IMR-90 (cell line): ENCODE measurements at regions not wholly inside any gene's neighbourhood (a gene's known extent, or its start where the extent isn't known, plus 50 kb on each side); places are given as distances from the start of the nearest gene placed in this dataset.

Experiments
- ATAC-seq: fragments of 200-7000 bp; cut with Tn5 transposase; 2 replicates; pipeline ENCODE4 v1.9.1; 2020; ENCODE audit warnings: low read depth, mild to moderate bottlenecking, moderate library complexity
- BruUV-seq: library from RNA; stranded (reverse); fragments of 400-500 nt; replicated peaks from 2 replicates; lab custom pipeline; 2021; lab: Mats Ljungman, UMichigan
- CTCF ChIA-PET: fragments of 300-600 bp; formaldehyde crosslinking; extraction: SDS; loops from one replicate; lab custom pipeline; 2021; ENCODE audit warnings: antibody characterized with exemption; lab: Yijun Ruan, JAX
- POLR2A ChIA-PET: fragments of 300-600 bp; sonication (Branson Sonifier 250); formaldehyde crosslinking; loops from one replicate; lab custom pipeline; 2022; ENCODE audit warnings: antibody characterized with exemption; ENCODE audit not compliant: unreplicated experiment; lab: Charles Lee
- DNase-seq: peaks from one replicate; pipeline ENCODE4 v3.0.0; 2013
- H2AFZ ChIP-seq: replicated peaks from 2 replicates; pipeline ENCODE3; 2013; ENCODE audit warnings: low read length, mild to moderate bottlenecking; ENCODE audit not compliant: poor library complexity
- H2AK5ac ChIP-seq: 2 replicates; pipeline ENCODE4 v1.6.1; 2013; ENCODE audit warnings: low read depth, low read length, inconsistent platforms
- H2AK9ac ChIP-seq: replicated peaks from 2 replicates; pipeline ENCODE3; 2013; ENCODE audit warnings: mild to moderate bottlenecking, low read depth, low read length, moderate library complexity; ENCODE audit not compliant: poor library complexity
- H2BK120ac ChIP-seq: 2 replicates; pipeline ENCODE4 v1.6.1; 2013; ENCODE audit warnings: low read depth, low read length, inconsistent platforms
- H2BK15ac ChIP-seq: 3 replicates; pipeline ENCODE4 v1.6.1; 2013; ENCODE audit warnings: low read depth, low read length, inconsistent platforms
- H2BK20ac ChIP-seq: 2 replicates; pipeline ENCODE4 v1.6.1; 2013; ENCODE audit warnings: low read depth, mild to moderate bottlenecking, inconsistent platforms, low read length, moderate library complexity
- H2BK5ac ChIP-seq: 2 replicates; pipeline ENCODE4 v1.6.1; 2013; ENCODE audit warnings: mild to moderate bottlenecking, low read depth, low read length, inconsistent platforms; ENCODE audit not compliant: poor library complexity, severe bottlenecking
- H3K14ac ChIP-seq: replicated peaks from 2 replicates; pipeline ENCODE4 v1.6.1; 2013; ENCODE audit warnings: low read depth, low read length, inconsistent platforms
- H3K18ac ChIP-seq: 2 replicates; pipeline ENCODE4 v1.6.1; 2013; ENCODE audit warnings: low read depth, low read length, control low read depth
- H3K23ac ChIP-seq: 2 replicates; pipeline ENCODE4 v1.6.1; 2013; ENCODE audit warnings: low read depth, low read length, inconsistent platforms
- H3K27ac ChIP-seq: 2 replicates; pipeline ENCODE4 v1.5.1; 2013; ENCODE audit warnings: mild to moderate bottlenecking, control low read depth, low read length; ENCODE audit not compliant: insufficient read depth
- H3K27me3 ChIP-seq: 2 replicates; pipeline ENCODE4 v1.6.1; 2013; ENCODE audit warnings: low read length; ENCODE audit not compliant: control insufficient read depth, insufficient read depth
- H3K36me3 ChIP-seq: 2 replicates; pipeline ENCODE4 v1.6.1; 2013; ENCODE audit warnings: low read length, mixed read lengths; ENCODE audit not compliant: control insufficient read depth, insufficient read depth
- H3K4ac ChIP-seq: 2 replicates; pipeline ENCODE4 v1.6.1; 2013; ENCODE audit warnings: low read depth, low read length, inconsistent platforms
- H3K4me1 ChIP-seq: 2 replicates; pipeline ENCODE4 v1.6.1; 2013; ENCODE audit warnings: low read length, mixed read lengths; ENCODE audit not compliant: control insufficient read depth, insufficient read depth
- H3K4me2 ChIP-seq: 2 replicates; pipeline ENCODE4 v1.6.1; 2013; ENCODE audit warnings: low read depth, mild to moderate bottlenecking, control low read depth, low read length, moderate library complexity
- H3K4me3 ChIP-seq: 2 replicates; pipeline ENCODE4 v1.5.1; 2013; ENCODE audit warnings: low read depth, mild to moderate bottlenecking, control low read depth, low read length, moderate library complexity; ENCODE audit not compliant: insufficient read depth
- H3K56ac ChIP-seq: 2 replicates; pipeline ENCODE4 v1.6.1; 2013; ENCODE audit warnings: low read length, inconsistent platforms; ENCODE audit not compliant: insufficient read depth; ENCODE audit errors: extremely low read depth
- H3K79me1 ChIP-seq, 2 experiments: 2 replicates each; pipeline ENCODE4 v1.6.1; 2013; ENCODE audit warnings: low read length in 2 of 2, inconsistent platforms in 1 of 2, low read depth in 1 of 2
- H3K9ac ChIP-seq: 2 replicates; pipeline ENCODE4 v1.6.1; 2013; ENCODE audit warnings: low read depth, low read length, control low read depth
- H3K9me1 ChIP-seq: 2 replicates; pipeline ENCODE4 v1.6.1; 2013; ENCODE audit warnings: low read length, inconsistent platforms; ENCODE audit not compliant: insufficient read depth
- H3K9me3 ChIP-seq: 2 replicates; pipeline ENCODE4 v1.6.1; 2013; ENCODE audit warnings: low read length; ENCODE audit not compliant: control insufficient read depth, insufficient read depth
- H4K20me1 ChIP-seq: 2 replicates; pipeline ENCODE4 v1.6.1; 2013; ENCODE audit warnings: low read length, inconsistent platforms; ENCODE audit not compliant: insufficient read depth
- H4K5ac ChIP-seq: 2 replicates; pipeline ENCODE4 v1.6.1; 2013; ENCODE audit warnings: mild to moderate bottlenecking, low read depth, low read length, control low read depth
- H4K8ac ChIP-seq, 2 experiments: 2 replicates each; pipeline ENCODE4 v1.6.1; 2013; ENCODE audit warnings: low read depth in 2 of 2, low read length in 2 of 2, control low read depth in 1 of 2, inconsistent platforms in 1 of 2
- H4K91ac ChIP-seq: 2 replicates; pipeline ENCODE4 v1.6.1; 2013; ENCODE audit warnings: low read depth, low read length, inconsistent platforms; ENCODE audit not compliant: insufficient read depth
- BHLHE40 ChIP-seq: fragments of 150-350 bp; IDR thresholded peaks from 2 replicates; pipeline ENCODE4 v1.6.1; 2016; ENCODE audit warnings: mild to moderate bottlenecking, low read depth, low read length
- CEBPB ChIP-seq: IDR thresholded peaks from 2 replicates; pipeline ENCODE4 v1.6.1; 2012; ENCODE audit warnings: low read depth, low read length, improper control_type of control experiment
- CHD1 ChIP-seq: IDR thresholded peaks from 2 replicates; pipeline ENCODE4 v1.6.1; 2012; ENCODE audit warnings: low read depth, low read length, improper control_type of control experiment
- FOS ChIP-seq: fragments of 150-350 bp; IDR thresholded peaks from 2 replicates; pipeline ENCODE4 v1.6.1; 2016; ENCODE audit warnings: low read depth, low read length
- MAFK ChIP-seq: IDR thresholded peaks from 2 replicates; pipeline ENCODE4 v1.6.1; 2012; ENCODE audit warnings: low read depth, low read length, improper control_type of control experiment
- MAZ ChIP-seq: IDR thresholded peaks from 2 replicates; pipeline ENCODE4 v1.6.1; 2012; ENCODE audit warnings: low read depth, mild to moderate bottlenecking, low read length, improper control_type of control experiment, moderate library complexity, borderline replicate concordance
- MXI1 ChIP-seq: IDR thresholded peaks from 2 replicates; pipeline ENCODE4 v1.6.1; 2012; ENCODE audit warnings: low read depth, mild to moderate bottlenecking, low read length, moderate library complexity, borderline replicate concordance
- NFE2L2 ChIP-seq: fragments of 150-350 bp; IDR thresholded peaks from 2 replicates; pipeline ENCODE4 v1.6.1; 2016; ENCODE audit warnings: low read depth, mild to moderate bottlenecking, low read length
- POLR2A ChIP-seq: IDR thresholded peaks from 2 replicates; pipeline ENCODE4 v1.6.1; 2012; ENCODE audit warnings: mild to moderate bottlenecking, low read depth, low read length
- RAD21 ChIP-seq: IDR thresholded peaks from 2 replicates; pipeline ENCODE4 v1.6.1; 2012; ENCODE audit warnings: low read length, improper control_type of control experiment
- RCOR1 ChIP-seq: IDR thresholded peaks from 2 replicates; pipeline ENCODE4 v1.6.1; 2012; ENCODE audit warnings: mild to moderate bottlenecking, low read length, improper control_type of control experiment; ENCODE audit not compliant: insufficient replicate concordance
- RFX5 ChIP-seq: IDR thresholded peaks from 2 replicates; pipeline ENCODE4 v1.8.0; 2012; ENCODE audit warnings: low read depth, mild to moderate bottlenecking, low read length, moderate library complexity
- SMC3 ChIP-seq: fragments of 150-350 bp; IDR thresholded peaks from 2 replicates; pipeline ENCODE4 v1.6.1; 2016; ENCODE audit warnings: low read depth, mild to moderate bottlenecking, antibody characterized with exemption, low read length, moderate library complexity
- WGBS, 2 experiments: methylation state at CpG; one replicate each; pipeline versions ENCODE4 v1.1.5 to v1.1.7; 2013; ENCODE audit warnings: missing lambda C conversion rate in 2 of 2; ENCODE audit not compliant: insufficient read length in 1 of 2; ENCODE audit errors: extremely low coverage in 2 of 2; 5-methylcytosine and 5-hydroxymethylcytosine counted together
- dilution Hi-C: fragments of 300-500 bp; cut with HindIII; formaldehyde crosslinking; loops from one replicate; pipeline ENCODE4 v1.14.3; 2018; ENCODE audit warnings: low sequenced_read_pairs; ENCODE audit not compliant: unreplicated experiment
- in situ Hi-C: fragments of 300-500 bp; cut with MboI; formaldehyde crosslinking; loops from 3 replicates; pipeline ENCODE4 v1.14.3; 2019; ENCODE audit warnings: low sequenced_read_pairs, inconsistent platforms, mixed read lengths
- intact Hi-C: fragments of 100-400 bp; cut with micrococcal nuclease; formaldehyde crosslinking; loops from 2 replicates; pipeline ENCODE4 v1.10.0; 2022
- TF ChIP-seq, protein P1 (sequence below): fragments of 150-350 bp; IDR thresholded peaks from 2 replicates; pipeline ENCODE4 v1.6.1; 2016; ENCODE audit warnings: low read depth, mild to moderate bottlenecking, low read length, moderate library complexity, borderline replicate concordance
- TF ChIP-seq, protein P2 (sequence below): conservative IDR thresholded peaks from 2 replicates; pipeline ENCODE4 v1.5.1; 2012; ENCODE audit warnings: mild to moderate bottlenecking, low read depth, low read length, improper control_type of control experiment
- TF ChIP-seq, protein P3 (sequence below): fragments of 150-350 bp; IDR thresholded peaks from 2 replicates; pipeline ENCODE4 v1.6.1; 2017; ENCODE audit warnings: mild to moderate bottlenecking, antibody characterized with exemption, low read length, low read depth

DNA sequence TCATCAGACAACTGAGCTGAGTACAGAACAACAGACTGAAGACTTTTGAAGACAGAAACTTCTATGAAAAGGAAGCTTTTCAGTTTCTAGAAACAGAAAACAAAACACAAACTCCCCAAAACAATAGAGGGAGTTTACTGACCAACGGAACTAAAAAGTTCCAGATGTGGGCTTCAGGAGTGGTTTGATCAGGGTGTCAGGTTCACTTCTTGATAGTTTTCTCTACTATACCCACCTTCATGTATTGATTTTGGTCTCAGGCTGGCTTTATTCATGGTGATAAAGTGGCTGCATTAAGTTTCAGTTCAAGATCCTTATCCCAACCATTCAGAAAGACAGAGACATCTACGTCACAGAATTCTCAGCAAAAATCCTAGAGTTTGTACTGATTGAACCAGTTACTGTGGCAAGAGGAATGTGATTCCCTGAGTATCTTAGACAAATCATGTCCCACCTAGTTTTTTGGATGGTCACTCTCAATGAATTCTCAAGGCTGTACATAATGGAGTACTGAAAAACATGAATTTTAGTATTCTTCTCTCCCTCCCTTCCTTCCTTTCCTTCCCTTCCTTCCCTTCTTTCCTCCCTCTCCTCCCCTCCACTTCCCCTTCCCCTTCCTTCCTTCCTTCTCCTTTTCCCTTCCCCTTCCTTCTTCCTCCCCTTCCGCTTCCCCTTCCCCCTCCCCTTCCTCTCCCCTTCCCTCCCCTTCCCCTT, 680.5 kb downstream of the PTPRU start:
- TF ChIP-seq FOS, result no peak
- TF ChIP-seq, protein P1, sequence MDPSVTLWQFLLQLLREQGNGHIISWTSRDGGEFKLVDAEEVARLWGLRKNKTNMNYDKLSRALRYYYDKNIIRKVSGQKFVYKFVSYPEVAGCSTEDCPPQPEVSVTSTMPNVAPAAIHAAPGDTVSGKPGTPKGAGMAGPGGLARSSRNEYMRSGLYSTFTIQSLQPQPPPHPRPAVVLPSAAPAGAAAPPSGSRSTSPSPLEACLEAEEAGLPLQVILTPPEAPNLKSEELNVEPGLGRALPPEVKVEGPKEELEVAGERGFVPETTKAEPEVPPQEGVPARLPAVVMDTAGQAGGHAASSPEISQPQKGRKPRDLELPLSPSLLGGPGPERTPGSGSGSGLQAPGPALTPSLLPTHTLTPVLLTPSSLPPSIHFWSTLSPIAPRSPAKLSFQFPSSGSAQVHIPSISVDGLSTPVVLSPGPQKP, result no peak
- TF ChIP-seq NFE2L2, result no peak
- no peak for TF ChIP-seq CHD1
- no peak for TF ChIP-seq CEBPB
- no peak for TF ChIP-seq POLR2A
- no peak for TF ChIP-seq BHLHE40
- TF ChIP-seq RFX5, result no peak
- TF ChIP-seq RCOR1, result no peak
- TF ChIP-seq SMC3, result no peak
- TF ChIP-seq MAZ, result no peak
- TF ChIP-seq, protein P2, sequence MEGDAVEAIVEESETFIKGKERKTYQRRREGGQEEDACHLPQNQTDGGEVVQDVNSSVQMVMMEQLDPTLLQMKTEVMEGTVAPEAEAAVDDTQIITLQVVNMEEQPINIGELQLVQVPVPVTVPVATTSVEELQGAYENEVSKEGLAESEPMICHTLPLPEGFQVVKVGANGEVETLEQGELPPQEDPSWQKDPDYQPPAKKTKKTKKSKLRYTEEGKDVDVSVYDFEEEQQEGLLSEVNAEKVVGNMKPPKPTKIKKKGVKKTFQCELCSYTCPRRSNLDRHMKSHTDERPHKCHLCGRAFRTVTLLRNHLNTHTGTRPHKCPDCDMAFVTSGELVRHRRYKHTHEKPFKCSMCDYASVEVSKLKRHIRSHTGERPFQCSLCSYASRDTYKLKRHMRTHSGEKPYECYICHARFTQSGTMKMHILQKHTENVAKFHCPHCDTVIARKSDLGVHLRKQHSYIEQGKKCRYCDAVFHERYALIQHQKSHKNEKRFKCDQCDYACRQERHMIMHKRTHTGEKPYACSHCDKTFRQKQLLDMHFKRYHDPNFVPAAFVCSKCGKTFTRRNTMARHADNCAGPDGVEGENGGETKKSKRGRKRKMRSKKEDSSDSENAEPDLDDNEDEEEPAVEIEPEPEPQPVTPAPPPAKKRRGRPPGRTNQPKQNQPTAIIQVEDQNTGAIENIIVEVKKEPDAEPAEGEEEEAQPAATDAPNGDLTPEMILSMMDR, result no peak
- no peak for TF ChIP-seq MXI1
- TF ChIP-seq, protein P3, sequence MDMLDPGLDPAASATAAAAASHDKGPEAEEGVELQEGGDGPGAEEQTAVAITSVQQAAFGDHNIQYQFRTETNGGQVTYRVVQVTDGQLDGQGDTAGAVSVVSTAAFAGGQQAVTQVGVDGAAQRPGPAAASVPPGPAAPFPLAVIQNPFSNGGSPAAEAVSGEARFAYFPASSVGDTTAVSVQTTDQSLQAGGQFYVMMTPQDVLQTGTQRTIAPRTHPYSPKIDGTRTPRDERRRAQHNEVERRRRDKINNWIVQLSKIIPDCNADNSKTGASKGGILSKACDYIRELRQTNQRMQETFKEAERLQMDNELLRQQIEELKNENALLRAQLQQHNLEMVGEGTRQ, result no peak
- TF ChIP-seq RAD21, result no peak
- no peak for TF ChIP-seq MAFK
- H3K23ac ChIP-seq, result no peak overlapping the region
- no peak overlapping the region for H3K9ac ChIP-seq
- no peak overlapping the region for H3K4ac ChIP-seq
- H3K79me1 ChIP-seq, result no peaks in the 10 kb centered on the region
- no peaks in the 10 kb centered on the region for H3K9me1 ChIP-seq
- DNase-seq, result no peak
- dilution Hi-C loops (no loop called here), in situ Hi-C loops (no loop called here), intact Hi-C loops (loop anchor here (10.0 kb wide), 1 partner anchor 458 kb away; no protein-coding TSS in a partner anchor)
- POLR2A ChIA-PET, result no interaction called here
- no peak overlapping the region for H3K4me2 ChIP-seq
- H2AK5ac ChIP-seq, result no peak overlapping the region
- no peak overlapping the region for H2BK20ac ChIP-seq
- no peak overlapping the region for H2AK9ac ChIP-seq
- 33% methylated on average over 1 of the region's 3 CpGs; no CpG with 5 or more reads in 1 of the 2 experiments for WGBS, 2 experiments
- H3K4me1 ChIP-seq, result no peaks in the 10 kb centered on the region
- no peak overlapping the region for H3K14ac ChIP-seq
- H2BK120ac ChIP-seq, result no peak overlapping the region
- H3K27me3 ChIP-seq, result no peaks in the 10 kb centered on the region
- H3K9me3 ChIP-seq, result no peaks in the 10 kb centered on the region
- H4K5ac ChIP-seq, result no peak overlapping the region
- no peaks in the 10 kb centered on the region for H4K20me1 ChIP-seq
- no peaks in the 10 kb centered on the region for H3K36me3 ChIP-seq
- H4K91ac ChIP-seq, result no peak overlapping the region
- CTCF ChIA-PET, result no interaction called here
- H2BK5ac ChIP-seq, result no peak overlapping the region
- no peak for ATAC-seq
- H3K27ac ChIP-seq, result no peak overlapping the region
- H3K56ac ChIP-seq, result no peak overlapping the region
- no peak overlapping the region for H3K4me3 ChIP-seq
- H2AFZ ChIP-seq, result no peak overlapping the region
- BruUV-seq, result no TSS peak
- H2BK15ac ChIP-seq, result no peak overlapping the region
- no peak overlapping the region for H4K8ac ChIP-seq
- no peak overlapping the region for H3K18ac ChIP-seq
